SK-N-SH treated with all-trans-retinoic acid at 6 μM for 48 hours (cell line): ENCODE measurements at regions not wholly inside any gene's neighbourhood (a gene's known extent, or its start where the extent isn't known, plus 50 kb on each side); places are given as distances from the start of the nearest gene placed in this dataset.

Source experiments
- ISL1 ChIP-seq: fragments of 250-450 bp; sonication (Bioruptor Pico); IDR thresholded peaks from 2 replicates; pipeline ENCODE4 v2.1.2; 2022; ENCODE audit warnings: mild to moderate bottlenecking, moderate library complexity
- PATZ1 ChIP-seq: fragments of 250-450 bp; sonication (Bioruptor Pico); IDR thresholded peaks from 2 replicates; pipeline ENCODE4 v1.8.0; 2020; ENCODE audit warnings: mild to moderate bottlenecking, moderate library complexity, borderline replicate concordance
- RARB ChIP-seq: fragments of 250-450 bp; sonication (Bioruptor Pico); IDR thresholded peaks from 2 replicates; pipeline ENCODE4 v1.8.0; 2021; ENCODE audit warnings: mild to moderate bottlenecking, moderate library complexity
- SNAI2 ChIP-seq: fragments of 250-450 bp; sonication (Bioruptor Pico); IDR thresholded peaks from 2 replicates; pipeline ENCODE4 v1.5.0; 2020; ENCODE audit warnings: mild to moderate bottlenecking, moderate library complexity
- TCF4 ChIP-seq: fragments of 250-450 bp; sonication (Bioruptor Pico); IDR thresholded peaks from 2 replicates; pipeline ENCODE4 v1.8.0; 2021; ENCODE audit warnings: mild to moderate bottlenecking, moderate library complexity, borderline replicate concordance
- ZFP3 ChIP-seq: fragments of 250-450 bp; sonication (Bioruptor Pico); IDR thresholded peaks from 2 replicates; pipeline ENCODE4 v1.5.0; 2020; ENCODE audit warnings: mild to moderate bottlenecking, moderate library complexity
- ZNF565 ChIP-seq: fragments of 450-650 bp; formaldehyde crosslinking; conservative IDR thresholded peaks from 2 replicates; pipeline ENCODE4 v1.5.0; 2020; ENCODE audit warnings: low read depth, mild to moderate bottlenecking, moderate library complexity
- ZNF8 ChIP-seq: fragments of 450-650 bp; formaldehyde crosslinking; IDR thresholded peaks from 2 replicates; pipeline ENCODE4 v1.5.0; 2020; ENCODE audit warnings: mild to moderate bottlenecking, moderate library complexity
- TF ChIP-seq, protein P1 (sequence below): fragments of 250-450 bp; sonication (Bioruptor Pico); IDR thresholded peaks from 2 replicates; pipeline ENCODE4 v1.5.1; 2021; ENCODE audit warnings: mild to moderate bottlenecking, moderate library complexity

- no peak for TF ChIP-seq ISL1 (CRISPR knock-in tag)
- no peak for TF ChIP-seq PATZ1 (CRISPR knock-in tag)
- TF ChIP-seq RARB (CRISPR knock-in tag) = no peak
- TF ChIP-seq ZNF8 (CRISPR knock-in tag) = no peak
- no peak for TF ChIP-seq SNAI2
- TF ChIP-seq TCF4 (CRISPR knock-in tag) = no peak
- TF ChIP-seq ZFP3 (CRISPR knock-in tag) = no peak
- TF ChIP-seq, protein P1, sequence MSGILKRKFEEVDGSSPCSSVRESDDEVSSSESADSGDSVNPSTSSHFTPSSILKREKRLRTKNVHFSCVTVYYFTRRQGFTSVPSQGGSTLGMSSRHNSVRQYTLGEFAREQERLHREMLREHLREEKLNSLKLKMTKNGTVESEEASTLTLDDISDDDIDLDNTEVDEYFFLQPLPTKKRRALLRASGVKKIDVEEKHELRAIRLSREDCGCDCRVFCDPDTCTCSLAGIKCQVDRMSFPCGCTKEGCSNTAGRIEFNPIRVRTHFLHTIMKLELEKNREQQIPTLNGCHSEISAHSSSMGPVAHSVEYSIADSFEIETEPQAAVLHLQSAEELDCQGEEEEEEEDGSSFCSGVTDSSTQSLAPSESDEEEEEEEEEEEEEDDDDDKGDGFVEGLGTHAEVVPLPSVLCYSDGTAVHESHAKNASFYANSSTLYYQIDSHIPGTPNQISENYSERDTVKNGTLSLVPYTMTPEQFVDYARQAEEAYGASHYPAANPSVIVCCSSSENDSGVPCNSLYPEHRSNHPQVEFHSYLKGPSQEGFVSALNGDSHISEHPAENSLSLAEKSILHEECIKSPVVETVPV (CRISPR knock-in tag) = no peak
- TF ChIP-seq ZNF565 (CRISPR knock-in tag) = no peak
These were observed 167.1 kb upstream of the FOXF1 start for GRCh38 chr16:86343027-86343795.
